ENCODE measurements at regions not wholly inside any gene's neighbourhood (a gene's known extent, or its start where the extent isn't known, plus 50 kb on each side); places are given as distances from the start of the nearest gene placed in this dataset.

- TF ChIP-seq CTCF (IDR thresholded peaks at IDR 0.05; ENCODE audit: insufficient read depth, low read depth, low read length) (no peak), EZH2 (IDR thresholded peaks at IDR 0.05; ENCODE audit: insufficient read depth, low read length) (no peak)
Observed at GRCh38 chr14:30309405-30309804, 249.6 kb upstream of the G2E3 start.

Data from astrocyte (in vitro differentiated cells and primary cell).